ENCODE measurements at regions not wholly inside any gene's neighbourhood (a gene's known extent, or its start where the extent isn't known, plus 50 kb on each side); places are given as distances from the start of the nearest gene placed in this dataset.
"Not testable (repeated sequence)": the region's sequence is repeated elsewhere in the genome, so short reads cannot be mapped to it uniquely, and the experiment has no call there.

DNA sequence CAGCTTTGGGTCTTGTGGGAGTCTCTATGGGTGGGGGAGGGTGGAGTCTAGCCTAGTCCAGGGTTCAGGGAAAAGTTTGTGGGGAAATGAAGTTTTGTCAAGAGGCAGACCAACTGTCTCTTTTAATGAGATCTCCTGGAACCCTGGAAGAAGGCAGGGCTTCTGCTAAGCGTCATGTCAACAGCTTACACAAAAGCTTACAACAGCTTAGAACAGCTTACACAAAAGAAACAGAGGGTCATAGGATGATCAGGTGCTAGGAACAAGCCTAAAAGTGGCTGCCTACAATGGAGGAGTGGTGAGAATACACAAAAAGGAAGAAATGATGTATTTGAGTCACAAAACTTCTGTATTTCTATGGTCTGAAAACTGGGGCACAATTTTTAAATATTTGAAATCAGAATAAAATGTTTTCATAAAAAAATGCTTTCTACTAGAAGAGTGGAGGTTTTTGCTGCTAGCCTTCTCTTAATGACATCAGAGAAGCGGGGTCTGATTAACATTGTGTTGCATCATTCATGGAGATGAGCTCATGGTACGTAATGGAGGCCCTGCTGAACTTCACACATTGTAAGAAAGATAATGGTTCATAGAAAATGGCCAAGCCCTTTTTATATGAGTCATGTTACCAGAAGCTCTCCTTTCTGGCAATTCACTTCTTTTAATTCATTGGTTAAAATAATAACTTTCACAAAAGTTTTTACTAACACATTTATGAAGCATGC is 351.0 kb downstream of the PIK3C3 start:
- DNase-seq (ENCODE audit: extremely low read depth, low read depth) = no peak

GRCh38 chr18:42306594-42306980 is 351.6 kb downstream of the PIK3C3 start:
- DNase-seq (ENCODE audit: extremely low read depth, low read depth) = no peak

- DNase-seq (ENCODE audit: extremely low read depth, low read depth) = no peak
Observed at GRCh38 chr18:42310956-42311355, 355.9 kb downstream of the PIK3C3 start.

GRCh38 chr18:42326752-42327151 is 371.7 kb downstream of the PIK3C3 start:
- DNase-seq (ENCODE audit: extremely low read depth, low read depth) = no peak

- no peak for DNase-seq (ENCODE audit: extremely low read depth, low read depth)
Observed at GRCh38 chr18:42328931-42329330, 373.9 kb downstream of the PIK3C3 start.

DNA sequence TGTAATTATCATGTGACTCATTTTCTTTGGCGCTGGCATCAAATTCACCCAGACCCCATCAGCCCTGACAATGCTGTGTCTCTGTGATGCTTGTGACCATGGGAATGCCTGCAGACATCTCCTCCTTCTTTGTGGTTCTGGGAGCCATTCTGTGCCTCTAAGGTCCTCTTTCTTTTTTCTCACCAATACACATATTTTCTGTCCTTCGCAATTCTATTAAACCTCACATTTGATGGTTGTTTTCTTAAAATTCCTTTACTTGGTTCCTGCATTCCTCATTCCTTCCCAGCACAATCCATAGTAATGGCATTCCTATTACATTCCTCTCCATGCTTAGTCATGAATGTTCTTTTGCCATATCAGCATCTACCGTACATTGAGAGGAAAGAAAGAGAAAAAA is 375.3 kb downstream of the PIK3C3 start:
- DNase-seq (ENCODE audit: extremely low read depth, low read depth) = no peak

GRCh38 chr18:42333558-42333957 is 378.5 kb downstream of the PIK3C3 start:
- DNase-seq (ENCODE audit: extremely low read depth, low read depth) = no peak

DNA sequence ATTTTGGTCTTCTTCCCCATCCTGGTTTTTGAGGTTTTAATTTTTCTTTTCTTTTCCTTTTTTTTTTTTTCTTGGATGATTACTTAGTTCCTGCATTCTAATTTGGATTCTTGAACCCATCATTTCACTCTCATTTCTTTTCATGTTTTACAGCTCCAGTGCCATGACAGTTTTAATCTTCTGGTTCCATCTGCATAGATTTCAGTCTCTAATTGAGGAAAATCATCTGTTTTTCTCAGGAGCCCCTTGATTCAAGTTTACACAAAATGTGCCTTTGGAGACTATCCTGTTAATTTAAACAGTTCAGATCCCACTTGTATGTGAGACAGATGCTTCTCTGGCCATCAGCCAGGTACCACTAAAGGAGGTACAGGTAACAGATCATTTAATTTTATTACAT is 379.9 kb downstream of the PIK3C3 start:
- DNase-seq (ENCODE audit: extremely low read depth, low read depth) = no peak

GRCh38 chr18:42336139-42336538 is 381.1 kb downstream of the PIK3C3 start:
- no peak for DNase-seq (ENCODE audit: extremely low read depth, low read depth)

DNA sequence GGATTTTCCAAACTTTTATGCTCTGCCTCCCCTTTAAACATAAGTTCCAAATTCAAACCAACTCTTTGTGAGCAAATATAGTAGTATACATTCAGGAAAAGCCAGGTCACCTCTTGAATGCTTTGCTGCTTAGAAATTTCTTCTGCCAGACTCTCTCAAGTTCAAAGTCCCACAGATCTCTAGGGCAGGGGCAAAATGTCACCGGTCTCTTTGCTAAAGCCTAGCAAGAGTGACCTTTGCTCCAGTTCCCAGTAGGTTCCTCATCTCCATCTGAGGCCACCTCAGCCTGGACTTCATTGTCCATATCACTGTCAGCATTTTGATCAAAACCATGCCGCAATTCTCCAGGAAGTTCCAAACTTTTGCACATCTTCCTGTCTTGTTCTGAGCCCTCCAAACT is 382.3 kb downstream of the PIK3C3 start:
- not testable (repeated sequence) for DNase-seq (ENCODE audit: extremely low read depth, low read depth)

DNA sequence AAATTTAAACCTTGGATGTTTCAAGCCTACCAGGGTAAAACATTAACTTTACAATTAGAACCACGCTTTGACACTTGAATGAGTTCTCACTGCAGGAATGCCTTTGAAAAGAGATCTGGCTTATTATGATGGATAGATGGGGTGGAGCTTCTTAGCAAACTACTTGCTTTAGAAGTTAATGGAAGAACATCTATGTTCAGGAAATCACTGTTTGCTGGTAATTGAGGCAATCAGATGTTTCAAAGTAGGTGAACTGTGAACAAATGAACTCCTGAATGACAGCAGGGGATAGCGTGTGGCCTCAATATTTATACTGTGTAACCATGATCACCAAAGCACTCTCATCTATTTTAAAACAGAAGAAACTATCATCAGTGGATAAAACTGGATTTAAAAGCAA is 383.6 kb downstream of the PIK3C3 start:
- no peak for DNase-seq (ENCODE audit: extremely low read depth, low read depth)

GRCh38 chr18:42339372-42339771 is 384.3 kb downstream of the PIK3C3 start:
- no peak for DNase-seq (ENCODE audit: extremely low read depth, low read depth)

GRCh38 chr18:42340423-42341009 is 385.5 kb downstream of the PIK3C3 start:
- no peak for DNase-seq (ENCODE audit: extremely low read depth, low read depth)

GRCh38 chr18:42341423-42341822 is 386.4 kb downstream of the PIK3C3 start:
- no peak for DNase-seq (ENCODE audit: extremely low read depth, low read depth)

GRCh38 chr18:42348722-42349121 is 393.7 kb downstream of the PIK3C3 start:
- DNase-seq (ENCODE audit: extremely low read depth, low read depth) = no peak

DNA sequence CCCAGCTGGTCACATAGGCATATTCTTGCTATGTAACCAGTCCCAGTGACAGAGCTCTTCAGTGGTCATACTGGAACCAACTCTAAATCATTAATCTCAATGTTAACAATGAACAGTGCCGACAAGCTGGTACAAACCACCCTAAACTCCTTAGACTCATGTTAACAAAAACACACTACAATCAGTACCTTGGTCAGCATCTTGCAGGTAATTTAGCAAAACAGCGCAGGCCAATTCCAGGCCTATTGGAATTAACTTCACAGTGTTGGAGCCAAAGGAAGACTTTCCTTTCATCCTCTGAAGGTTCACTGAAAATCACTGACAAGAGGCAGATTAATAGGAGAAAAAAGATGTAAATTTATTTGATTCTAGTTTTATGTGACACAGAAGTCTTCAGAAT is 396.4 kb downstream of the PIK3C3 start:
- no peak for DNase-seq (ENCODE audit: extremely low read depth, low read depth)

- DNase-seq (ENCODE audit: extremely low read depth, low read depth) = no peak
Observed at GRCh38 chr18:42360716-42361115, 405.7 kb downstream of the PIK3C3 start.

DNA sequence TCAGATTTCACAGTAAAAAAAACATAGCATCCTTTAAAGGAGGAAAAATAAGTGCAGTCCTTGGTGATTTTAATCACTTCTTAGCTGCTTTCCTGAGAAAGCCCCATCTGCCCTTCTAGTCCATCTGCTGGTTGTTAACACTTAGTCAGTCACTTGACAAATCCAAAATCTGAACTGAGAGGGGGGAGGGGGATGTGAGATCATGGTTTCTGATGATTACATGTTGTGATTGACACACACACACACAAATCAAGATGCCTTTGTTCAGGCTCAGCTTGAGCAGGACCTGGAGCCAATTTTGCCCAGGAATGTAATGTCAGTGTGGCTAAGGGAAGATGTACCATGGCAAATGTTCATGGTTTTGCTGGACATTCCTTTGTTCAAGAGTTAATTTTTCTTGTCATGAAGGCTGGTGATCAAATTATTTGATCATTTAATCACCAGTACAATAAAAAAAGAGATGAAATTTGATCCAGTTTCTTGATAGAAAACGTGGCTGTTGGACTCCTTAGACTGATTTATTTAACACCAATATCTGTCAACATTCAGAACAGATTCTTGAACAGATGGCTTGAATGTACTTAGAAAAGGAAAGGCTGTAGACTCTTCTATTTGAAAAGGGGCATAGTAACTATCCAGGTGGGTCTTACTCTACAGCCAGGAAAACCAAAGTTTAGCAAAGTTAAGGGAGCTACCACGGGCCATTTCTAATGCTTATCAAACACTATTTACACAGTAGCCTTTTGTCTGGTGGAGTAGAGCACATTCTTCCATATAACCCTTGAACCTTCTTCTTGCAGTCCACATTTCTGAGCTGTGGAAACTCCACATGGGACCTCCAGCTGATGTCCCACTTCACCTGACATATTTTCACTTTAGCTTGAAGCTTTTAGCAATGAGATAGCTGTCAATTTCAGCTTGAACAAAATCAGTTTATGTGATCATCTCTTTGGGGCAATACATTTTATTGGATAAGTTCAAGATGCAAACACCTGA is 408.7 kb downstream of the PIK3C3 start:
- DNase-seq (ENCODE audit: extremely low read depth, low read depth) = no peak

- no peak for DNase-seq (ENCODE audit: extremely low read depth, low read depth)
Observed at GRCh38 chr18:42364766-42365165, 409.7 kb downstream of the PIK3C3 start.

DNA sequence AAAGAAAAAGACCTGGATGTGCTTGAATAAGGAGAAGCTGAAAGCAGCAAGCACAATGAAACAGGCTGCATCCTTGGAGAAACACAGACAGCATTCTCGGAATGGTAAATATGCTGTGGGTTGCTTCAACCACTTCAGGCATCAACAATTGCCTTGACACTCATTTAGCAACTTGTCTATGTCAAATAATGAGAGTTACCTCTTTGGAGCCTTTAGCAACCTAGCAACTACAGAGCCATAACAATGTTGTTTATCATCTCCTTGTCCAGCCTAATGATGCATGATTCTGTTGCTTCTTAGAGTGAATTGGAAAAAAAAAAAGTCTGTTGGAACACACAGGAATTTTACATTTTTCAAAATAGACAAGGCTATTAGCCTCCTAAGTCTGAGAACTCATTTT is 410.6 kb downstream of the PIK3C3 start:
- DNase-seq (ENCODE audit: extremely low read depth, low read depth) = no peak

GRCh38 chr18:42373584-42373983 is 418.6 kb downstream of the PIK3C3 start:
- DNase-seq (ENCODE audit: extremely low read depth, low read depth) = no peak

DNA sequence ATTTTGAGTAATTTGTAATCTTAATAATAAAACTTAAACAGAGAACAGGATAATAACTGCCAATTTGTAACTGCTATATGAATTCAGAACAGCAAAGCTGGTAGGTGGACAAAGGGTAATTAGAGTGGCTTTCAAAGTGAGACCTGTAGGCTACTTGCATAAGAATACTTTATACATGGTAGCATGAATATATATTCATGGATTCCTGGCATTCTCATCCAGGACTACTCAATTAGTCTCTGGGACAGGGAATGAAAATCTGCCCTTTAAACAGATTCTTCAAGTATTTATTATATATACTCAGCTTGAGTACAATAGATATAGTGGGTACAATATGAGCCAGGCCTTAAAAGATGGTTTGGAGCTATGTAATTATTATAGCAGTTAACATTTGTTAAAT is 419.9 kb downstream of the PIK3C3 start:
- no peak for DNase-seq (ENCODE audit: extremely low read depth, low read depth)
